Neural cell (in vitro differentiated cells): ENCODE measurements at regions not wholly inside any gene's neighbourhood (a gene's known extent, or its start where the extent isn't known, plus 50 kb on each side); places are given as distances from the start of the nearest gene placed in this dataset.
"Not testable (repeated sequence)": the region's sequence is repeated elsewhere in the genome, so short reads cannot be mapped to it uniquely, and the experiment has no call there.

Experiments used
- H2AFZ ChIP-seq: fragments of 200-600, 300-800 bp; sonication (generic), shearing (Covaris generic); 2 replicates; pipeline ENCODE4 v1.6.0; 2014; ENCODE audit warnings: low read depth, mild to moderate bottlenecking, antibody characterized with exemption, low read length, moderate library complexity
- H3F3A ChIP-seq: fragments of 200-600 bp; shearing (Covaris generic); 2 replicates; pipeline ENCODE4 v1.6.1; 2016; ENCODE audit warnings: mild to moderate bottlenecking, moderate library complexity, mixed read lengths, antibody characterized with exemption, low read length; ENCODE audit not compliant: insufficient read depth, poor library complexity, severe bottlenecking
- H3K27ac ChIP-seq: fragments of 200-600, 300-800 bp; sonication (generic), shearing (Covaris generic); 2 replicates; pipeline ENCODE4 v1.5.1; 2014; ENCODE audit warnings: mild to moderate bottlenecking, low read length, moderate library complexity
- H3K27me3 ChIP-seq: fragments of 300-800, 200-600 bp; sonication (generic), shearing (Covaris generic); 2 replicates; pipeline ENCODE4 v1.6.0; 2014; ENCODE audit warnings: mild to moderate bottlenecking, low read depth, low read length, moderate library complexity; ENCODE audit not compliant: insufficient read depth
- H3K36me3 ChIP-seq: fragments of 300-800, 200-600 bp; sonication (generic), shearing (Covaris generic); 2 replicates; pipeline ENCODE4 v1.5.1; 2014; ENCODE audit warnings: mild to moderate bottlenecking, antibody characterized with exemption, low read length, moderate library complexity; ENCODE audit not compliant: insufficient read depth
- H3K4me2 ChIP-seq: fragments of 300-800, 200-600 bp; sonication (generic), shearing (Covaris generic); 2 replicates; pipeline ENCODE4 v1.6.0; 2014; ENCODE audit warnings: mild to moderate bottlenecking, low read length
- H3K4me3 ChIP-seq: fragments of 300-800, 200-600 bp; sonication (generic), shearing (Covaris generic); 2 replicates; pipeline ENCODE4 v1.5.1; 2014; ENCODE audit warnings: mild to moderate bottlenecking, low read length, moderate library complexity
- H3K79me2 ChIP-seq: fragments of 200-600 bp; shearing (Covaris generic); replicated peaks from 2 replicates; pipeline ENCODE4 v1.6.0; 2014; ENCODE audit warnings: mild to moderate bottlenecking, low read length, moderate library complexity; ENCODE audit not compliant: insufficient read depth
- H3K9ac ChIP-seq: fragments of 300-800, 200-600 bp; sonication (generic), shearing (Covaris generic); 2 replicates; pipeline ENCODE4 v1.6.1; 2016; ENCODE audit warnings: mild to moderate bottlenecking, low read length, mixed read lengths
- H3K9me2 ChIP-seq: fragments of 200-600 bp; shearing (Covaris generic); 2 replicates; pipeline ENCODE4 v1.6.1; 2016; ENCODE audit warnings: mild to moderate bottlenecking, low read length, mixed read lengths; ENCODE audit not compliant: insufficient read depth
- H3K9me3 ChIP-seq: fragments of 200-600, 300-800 bp; sonication (generic), shearing (Covaris generic); 2 replicates; pipeline ENCODE4 v1.6.1; 2016; ENCODE audit warnings: mild to moderate bottlenecking, mixed run types, low read length, moderate library complexity, mixed read lengths
- H4K20me1 ChIP-seq: fragments of 200-600 bp; shearing (Covaris generic); 2 replicates; pipeline ENCODE4 v1.6.1; 2016; ENCODE audit warnings: mild to moderate bottlenecking, mixed run types; ENCODE audit not compliant: insufficient read depth
- CTCF ChIP-seq: fragments of 450-650 bp; IDR thresholded peaks from 2 replicates; pipeline ENCODE4 v1.5.1; 2014; ENCODE audit warnings: antibody characterized with exemption, mild to moderate bottlenecking, moderate library complexity; ENCODE audit not compliant: poor library complexity, severe bottlenecking
- EP300 ChIP-seq: fragments of 450-650 bp; conservative IDR thresholded peaks from 2 replicates; pipeline ENCODE4 v1.6.1; 2014; ENCODE audit warnings: antibody characterized with exemption, mild to moderate bottlenecking, moderate library complexity; ENCODE audit not compliant: poor library complexity, severe bottlenecking
- EZH2 ChIP-seq: fragments of 200-600, 300-800 bp; shearing (Covaris generic), sonication (generic); IDR thresholded peaks from 2 replicates; pipeline ENCODE4 v1.6.1; 2014; ENCODE audit warnings: antibody characterized with exemption, low read length, borderline replicate concordance, mild to moderate bottlenecking; ENCODE audit not compliant: insufficient read depth, poor library complexity, severe bottlenecking
- MXI1 ChIP-seq: fragments of 450-650 bp; conservative IDR thresholded peaks from 2 replicates; pipeline ENCODE4 v1.6.1; 2014; ENCODE audit warnings: antibody characterized with exemption, mild to moderate bottlenecking; ENCODE audit not compliant: poor library complexity, severe bottlenecking
- REST ChIP-seq: IDR thresholded peaks from 2 replicates; pipeline ENCODE4 v1.6.1; 2012; ENCODE audit warnings: borderline replicate concordance
- SMC3 ChIP-seq: fragments of 450-650 bp; conservative IDR thresholded peaks from 2 replicates; pipeline ENCODE4 v1.6.1; 2014; ENCODE audit warnings: antibody characterized with exemption, mild to moderate bottlenecking, moderate library complexity; ENCODE audit not compliant: poor library complexity
- TAF1 ChIP-seq: IDR thresholded peaks from 2 replicates; pipeline ENCODE4 v1.6.1; 2012; ENCODE audit warnings: low read depth

GRCh38 chr22:48498526-48499331 is 1328.9 kb downstream of the BRD1 start:
- Histone ChIP-seq H3K36me3 (no peaks in the 10 kb centered on the region), H3F3A (no peaks in the 10 kb centered on the region), H3K4me3 (no peak overlapping the region), H3K79me2 (no peaks in the 10 kb centered on the region), H3K9me2 (no peaks in the 10 kb centered on the region), H3K4me2 (no peak overlapping the region), H2AFZ (no peak overlapping the region), H3K9ac (no peak overlapping the region), H3K27me3 (no peaks in the 10 kb centered on the region), H4K20me1 (no peaks in the 10 kb centered on the region), H3K9me3 (no peaks in the 10 kb centered on the region), H3K27ac (no peak overlapping the region)
- TF ChIP-seq REST (no peak), TAF1 (no peak), EP300 (no peak), CTCF (no peak), SMC3 (no peak), EZH2 (no peak), MXI1 (no peak)

- H3K4me3 ChIP-seq, H2AFZ ChIP-seq, H3K36me3 ChIP-seq, H3K27ac ChIP-seq, H3F3A ChIP-seq, H3K9ac ChIP-seq, H3K9me3 ChIP-seq, H3K27me3 ChIP-seq, H3K4me2 ChIP-seq, H3K9me2 ChIP-seq, H3K79me2 ChIP-seq, H4K20me1 ChIP-seq: not testable (repeated sequence)
These were observed 1329.7 kb downstream of the BRD1 start for GRCh38 chr22:48497743-48498520.
